GM12878 (cell line): ENCODE measurements at regions not wholly inside any gene's neighbourhood (a gene's known extent, or its start where the extent isn't known, plus 50 kb on each side); places are given as distances from the start of the nearest gene placed in this dataset.
"Not testable (repeated sequence)": the region's sequence is repeated elsewhere in the genome, so short reads cannot be mapped to it uniquely, and the experiment has no call there.

Experiments used
- ATAC-seq: fragments of 200-7000 bp; cut with Tn5 transposase; 3 replicates; pipeline ENCODE4 v1.9.1; 2020; ENCODE audit warnings: mild to moderate bottlenecking, moderate library complexity
- BruUV-seq: library from RNA; stranded (reverse); fragments of 400-500 nt; replicated peaks from 2 replicates; lab custom pipeline; 2021; lab: Mats Ljungman, UMichigan
- CTCF ChIA-PET: fragments of 300-600 bp; sonication (Branson Sonifier 250); formaldehyde crosslinking; extraction: SDS; loops from one replicate; lab custom pipeline; 2021; ENCODE audit warnings: inconsistent platforms; lab: Yijun Ruan, JAX
- POLR2A ChIA-PET: fragments of 350-600 bp; formaldehyde crosslinking; extraction: SDS; loops from one replicate; lab custom pipeline; 2021; ENCODE audit warnings: inconsistent platforms; lab: Charles Lee
- RAD21 ChIA-PET: fragments of 300-600 bp; sonication (Branson Sonifier 250); formaldehyde crosslinking; loops from one replicate; lab custom pipeline; 2023; ENCODE audit warnings: antibody characterized with exemption; ENCODE audit not compliant: unreplicated experiment; lab: Charles Lee
- SMC1A ChIA-PET: fragments of 300-600 bp; sonication (Branson Sonifier 250); formaldehyde crosslinking; loops from one replicate; lab custom pipeline; 2023; ENCODE audit not compliant: unreplicated experiment, uncharacterized antibody; lab: Charles Lee
- DNase-seq: peaks from one replicate; pipeline ENCODE4 v3.0.0-alpha.2; 2011; ENCODE audit warnings: low read depth, low spot score
- FAIRE-seq: peaks from 3 replicates; lab custom pipeline; 2011; peaks lifted over from hg19 to GRCh38; lab: Jason Lieb, UNC
- H2AFZ ChIP-seq: 2 replicates; pipeline ENCODE4 v1.6.0; 2011; ENCODE audit warnings: low read depth, low read length, control low read depth; ENCODE audit not compliant: control insufficient read depth
- H3K27ac ChIP-seq: 2 replicates; pipeline ENCODE4 v1.5.1; 2011; ENCODE audit warnings: control low read depth; ENCODE audit not compliant: control insufficient read depth, insufficient read depth
- H3K27me3 ChIP-seq, 2 experiments: replicated peaks in 1 of 2; 2 replicates each; pipeline versions ENCODE4 v1.6.0 to v1.6.1; 2011; ENCODE audit warnings: low read length in 1 of 2; ENCODE audit not compliant: control insufficient read depth in 2 of 2, insufficient read depth in 2 of 2
- H3K36me3 ChIP-seq, 2 experiments: 2 replicates each; pipeline ENCODE4 v1.5.1; 2011; ENCODE audit warnings: low read length in 1 of 2; ENCODE audit not compliant: control insufficient read depth in 2 of 2, insufficient read depth in 2 of 2
- H3K4me1 ChIP-seq: 2 replicates; pipeline ENCODE4 v1.6.1; 2011; ENCODE audit warnings: mild to moderate bottlenecking, low read length, moderate library complexity, mixed read lengths; ENCODE audit not compliant: control insufficient read depth, insufficient read depth
- H3K4me2 ChIP-seq: 2 replicates; pipeline ENCODE4 v1.6.0; 2011; ENCODE audit warnings: control low read depth; ENCODE audit not compliant: control insufficient read depth, insufficient read depth
- H3K4me3 ChIP-seq: fragments of 200-600 bp; sonication (generic); 2 replicates; pipeline ENCODE4 v1.5.1; 2016
- H3K79me2 ChIP-seq: 2 replicates; pipeline ENCODE4 v1.6.0; 2011; ENCODE audit warnings: low read length; ENCODE audit not compliant: control insufficient read depth, insufficient read depth
- H3K9ac ChIP-seq: 2 replicates; pipeline ENCODE4 v1.8.0; 2011; ENCODE audit warnings: low read length, control low read depth, mixed read lengths; ENCODE audit not compliant: control insufficient read depth, insufficient read depth
- H3K9me3 ChIP-seq: replicated peaks from 3 replicates; pipeline ENCODE4 v1.5.1; 2011; ENCODE audit warnings: mild to moderate bottlenecking, low read length; ENCODE audit not compliant: control insufficient read depth, insufficient read depth
- H4K20me1 ChIP-seq: 2 replicates; pipeline ENCODE4 v1.6.0; 2011; ENCODE audit not compliant: control insufficient read depth, insufficient read depth
- BCL3 ChIP-seq: IDR thresholded peaks from 2 replicates; pipeline ENCODE4 v1.6.1; 2011; ENCODE audit warnings: borderline replicate concordance, low read depth, mild to moderate bottlenecking, moderate library complexity, low read length; ENCODE audit not compliant: insufficient read depth, poor library complexity, severe bottlenecking
- IKZF2 ChIP-seq, 2 experiments: fragments of 450-650 bp; IDR thresholded peaks; 2 replicates each; pipeline ENCODE4 v1.6.1; 2017; ENCODE audit warnings: mild to moderate bottlenecking in 2 of 2, moderate library complexity in 2 of 2
- MTA3 ChIP-seq: IDR thresholded peaks from 2 replicates; pipeline ENCODE4 v1.6.1; 2012; ENCODE audit warnings: low read length, inconsistent platforms, borderline replicate concordance
- RFX5 ChIP-seq: IDR thresholded peaks from 2 replicates; pipeline ENCODE4 v1.6.1; 2011; ENCODE audit warnings: low read depth, low read length, improper control_type of control experiment
- ZBTB4 ChIP-seq: fragments of 450-650 bp; formaldehyde crosslinking; IDR thresholded peaks from 2 replicates; pipeline ENCODE4 v1.4.0; 2022; ENCODE audit warnings: mild to moderate bottlenecking, moderate library complexity
- ZNF274 ChIP-seq: IDR thresholded peaks from one replicate; pipeline ENCODE4 v1.8.0; 2011; ENCODE audit not compliant: insufficient read length, insufficient read depth
- WGBS: methylation state at CpG from one replicate; pipeline ENCODE4 v1.1.6; 2016; ENCODE audit warnings: low lambda C conversion rate; ENCODE audit not compliant: insufficient replicate concordance, insufficient coverage; ENCODE audit errors: missing lambda C conversion rate; 5-methylcytosine and 5-hydroxymethylcytosine counted together
- in situ Hi-C: fragments of 300-500 bp; cut with MboI; formaldehyde crosslinking; loops from 9 replicates; pipeline ENCODE4 v1.14.3; 2018; ENCODE audit warnings: mixed read lengths
- intact Hi-C: fragments of 100-400 bp; cut with micrococcal nuclease; formaldehyde crosslinking; loops from one replicate; pipeline ENCODE4 v1.14.2; 2022; ENCODE audit not compliant: unreplicated experiment

- no peak for TF ChIP-seq BCL3
- TF ChIP-seq ZNF274, result no peak
- no peak for TF ChIP-seq RFX5
Observed at GRCh38 chr10:33913194-33913593, 578.7 kb upstream of the NRP1 start (continued).

GRCh38 chr10:33909476-33909875 is 575.0 kb upstream of the NRP1 start:
- ATAC-seq, in situ Hi-C loops, H3K27ac ChIP-seq, H3K9me3 ChIP-seq, POLR2A ChIA-PET, FAIRE-seq, H3K4me2 ChIP-seq, DNase-seq, H3K9ac ChIP-seq, H3K79me2 ChIP-seq, intact Hi-C loops, H3K27me3 ChIP-seq, H3K4me1 ChIP-seq, H2AFZ ChIP-seq, H4K20me1 ChIP-seq, BruUV-seq, H3K36me3 ChIP-seq, H3K4me3 ChIP-seq, RAD21 ChIA-PET: not testable (repeated sequence)
- SMC1A ChIA-PET, result interaction anchor here (0.7 to 1.7 kb wide), 3 partner anchors 8 to 465 kb away, joined by 3 to 4 read pairs (median 3); no protein-coding TSS in a partner anchor
- WGBS, result 15% methylated on average over 4 of the region's 4 CpGs
- CTCF ChIA-PET, result interaction anchor here (1.2 kb wide), 1 partner anchor 11 kb away, joined by 3 read pairs; no protein-coding TSS in a partner anchor

GRCh38 chr10:33901166-33901565 is 566.7 kb upstream of the NRP1 start:
- Histone ChIP-seq H3K4me3 (no peak overlapping the region), H3K36me3 (no peaks in the 10 kb centered on the region), H3K27ac (no peak overlapping the region), H3K9ac (no peak overlapping the region), H2AFZ (no peak overlapping the region), H3K4me1 (no peaks in the 10 kb centered on the region), H4K20me1 (no peaks in the 10 kb centered on the region), H3K9me3 (no peaks in the 10 kb centered on the region), H3K27me3 (no peaks in the 10 kb centered on the region), H3K79me2 (no peaks in the 10 kb centered on the region), H3K4me2 (no peak overlapping the region)
- ChIA-PET POLR2A (no interaction called here), CTCF (no interaction called here), RAD21 (no interaction called here), SMC1A (interaction anchor here (0.6 kb wide), 1 partner anchor 83 kb away, joined by 3 read pairs; no protein-coding TSS in a partner anchor)
- WGBS, result 50% methylated on average over 2 of the region's 2 CpGs
- no peak for ATAC-seq
- FAIRE-seq, result no peak
- in situ Hi-C loops (no loop called here), intact Hi-C loops (no loop called here)
- DNase-seq, result no peak
- no TSS peak for BruUV-seq
- no peak for TF ChIP-seq MTA3
- no peak for TF ChIP-seq BCL3
- no peak for TF ChIP-seq ZBTB4
- no peak for TF ChIP-seq IKZF2 (IDR thresholded peaks at IDR 0.05)
